ENCODE measurements at regions not wholly inside any gene's neighbourhood (a gene's known extent, or its start where the extent isn't known, plus 50 kb on each side); places are given as distances from the start of the nearest gene placed in this dataset.

GRCh38 chr4:189440716-189441115 lies 500.0 kb upstream of the FRG1 start:
- no peak for TF ChIP-seq TCF7L2 (IDR thresholded peaks at IDR 0.05; ENCODE audit: low read depth, low read length)
- no peak for TF ChIP-seq REST (IDR thresholded peaks at IDR 0.05; ENCODE audit: insufficient read depth in 1 of 2, low read depth in 2 of 2, low read length in 1 of 2)
- no peak for TF ChIP-seq POLR2AphosphoS5 (IDR thresholded peaks at IDR 0.05; ENCODE audit: low read depth, low read length)
- TF ChIP-seq CTCF (IDR thresholded peaks at IDR 0.05): no peak
- no peak for TF ChIP-seq SIN3A (IDR thresholded peaks at IDR 0.05; ENCODE audit: borderline replicate concordance, insufficient read depth, low read depth, low read length)
- ChIA-PET CTCF (no interaction called here), POLR2A (no interaction called here)
- no peak overlapping the region for H3K27ac ChIP-seq (ENCODE audit: low read length)
- H3K4me3 ChIP-seq (ENCODE audit: low read depth in 2 of 2, low read length in 2 of 2): no peak overlapping the region
- H3K4me1 ChIP-seq (ENCODE audit: control insufficient read depth, insufficient read depth, low read length): no peaks in the 10 kb centered on the region
- ATAC-seq: no peak
- in situ Hi-C loops (cut with HindIII; ENCODE audit: low pct_unique_long_range_greater_than_20kb, low sequenced_read_pairs) (no loop called here), intact Hi-C loops (cut with micrococcal nuclease; ENCODE audit: unreplicated experiment) (no loop called here)
- no peak for DNase-seq (ENCODE audit: low read depth, low spot score)
- no peaks in the 10 kb centered on the region for H3K9me3 ChIP-seq (ENCODE audit: control insufficient read depth, insufficient read depth, low read depth, low read length)
- no TSS peak for BruUV-seq (replicated peaks)
- H3K36me3 ChIP-seq (ENCODE audit: control insufficient read depth, insufficient read depth, low read length): no peaks in the 10 kb centered on the region
- H3K27me3 ChIP-seq (ENCODE audit: control insufficient read depth, insufficient read depth, low read length): no peaks in the 10 kb centered on the region

GRCh38 chr4:189443341-189443740 lies 497.3 kb upstream of the FRG1 start:
- Histone ChIP-seq H3K36me3 (ENCODE audit: control insufficient read depth, insufficient read depth, low read length) (no peaks in the 10 kb centered on the region), H3K9me3 (ENCODE audit: control insufficient read depth, insufficient read depth, low read depth, low read length) (no peaks in the 10 kb centered on the region), H3K4me3 (ENCODE audit: low read depth in 2 of 2, low read length in 2 of 2) (no peak overlapping the region), H3K4me1 (ENCODE audit: control insufficient read depth, insufficient read depth, low read length) (no peaks in the 10 kb centered on the region), H3K27me3 (ENCODE audit: control insufficient read depth, insufficient read depth, low read length) (no peaks in the 10 kb centered on the region), H3K27ac (ENCODE audit: low read length) (no peak overlapping the region)
- TF ChIP-seq TCF7L2 (IDR thresholded peaks at IDR 0.05; ENCODE audit: low read depth, low read length) (no peak), CTCF (IDR thresholded peaks at IDR 0.05) (no peak), REST (IDR thresholded peaks at IDR 0.05; ENCODE audit: insufficient read depth in 1 of 2, low read depth in 2 of 2, low read length in 1 of 2) (no peak), SIN3A (IDR thresholded peaks at IDR 0.05; ENCODE audit: borderline replicate concordance, insufficient read depth, low read depth, low read length) (no peak), POLR2AphosphoS5 (IDR thresholded peaks at IDR 0.05; ENCODE audit: low read depth, low read length) (no peak)
- in situ Hi-C loops (cut with HindIII; ENCODE audit: low pct_unique_long_range_greater_than_20kb, low sequenced_read_pairs) (no loop called here), intact Hi-C loops (cut with micrococcal nuclease; ENCODE audit: unreplicated experiment) (no loop called here)
- no peak for DNase-seq (ENCODE audit: low read depth, low spot score)
- no TSS peak for BruUV-seq (replicated peaks)
- ATAC-seq: no peak
- ChIA-PET POLR2A (interaction anchor here (0.7 kb wide), 1 partner anchor 48 kb away, joined by 5 read pairs; no protein-coding TSS in a partner anchor), CTCF (no interaction called here)
